AG09309 (cell line): ENCODE measurements at regions not wholly inside any gene's neighbourhood (a gene's known extent, or its start where the extent isn't known, plus 50 kb on each side); places are given as distances from the start of the nearest gene placed in this dataset.

ENCODE experiments used
- DNase-seq: peaks from one replicate; pipeline ENCODE4 v3.0.0-alpha.2; 2010; ENCODE audit warnings: low read depth
- H3K4me3 ChIP-seq: 2 replicates; pipeline ENCODE4 v1.5.1; 2011; ENCODE audit warnings: mild to moderate bottlenecking, low read depth, low read length, moderate library complexity; ENCODE audit not compliant: control insufficient read depth
- TF ChIP-seq, protein P1 (sequence below): IDR thresholded peaks from 2 replicates; pipeline ENCODE4 v1.5.1; 2011; ENCODE audit warnings: mild to moderate bottlenecking, low read depth, low read length, inconsistent platforms; ENCODE audit not compliant: insufficient read depth, control insufficient read depth; ENCODE audit errors: missing control alignments

DNA sequence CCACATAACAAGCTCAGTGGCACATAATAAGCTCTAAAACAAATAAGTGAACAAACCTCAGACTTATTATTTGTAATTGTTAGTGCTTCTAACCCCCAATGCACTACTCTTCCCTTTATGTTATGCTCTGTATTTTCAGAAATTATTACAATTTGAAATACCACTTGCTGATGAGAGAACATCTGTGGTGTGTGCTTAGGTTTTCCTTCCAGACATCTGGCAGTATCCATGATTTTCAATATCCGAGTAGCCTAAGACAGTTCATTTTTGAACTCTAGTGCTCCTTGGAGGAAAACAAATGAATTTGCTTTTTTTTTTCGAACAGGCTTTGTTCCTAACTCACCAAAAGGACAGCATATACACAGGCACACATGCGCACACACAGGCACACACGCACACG lies 278.7 kb upstream of the CLNK start:
- no peak overlapping the region for H3K4me3 ChIP-seq
- DNase-seq = no peak
- TF ChIP-seq, protein P1, sequence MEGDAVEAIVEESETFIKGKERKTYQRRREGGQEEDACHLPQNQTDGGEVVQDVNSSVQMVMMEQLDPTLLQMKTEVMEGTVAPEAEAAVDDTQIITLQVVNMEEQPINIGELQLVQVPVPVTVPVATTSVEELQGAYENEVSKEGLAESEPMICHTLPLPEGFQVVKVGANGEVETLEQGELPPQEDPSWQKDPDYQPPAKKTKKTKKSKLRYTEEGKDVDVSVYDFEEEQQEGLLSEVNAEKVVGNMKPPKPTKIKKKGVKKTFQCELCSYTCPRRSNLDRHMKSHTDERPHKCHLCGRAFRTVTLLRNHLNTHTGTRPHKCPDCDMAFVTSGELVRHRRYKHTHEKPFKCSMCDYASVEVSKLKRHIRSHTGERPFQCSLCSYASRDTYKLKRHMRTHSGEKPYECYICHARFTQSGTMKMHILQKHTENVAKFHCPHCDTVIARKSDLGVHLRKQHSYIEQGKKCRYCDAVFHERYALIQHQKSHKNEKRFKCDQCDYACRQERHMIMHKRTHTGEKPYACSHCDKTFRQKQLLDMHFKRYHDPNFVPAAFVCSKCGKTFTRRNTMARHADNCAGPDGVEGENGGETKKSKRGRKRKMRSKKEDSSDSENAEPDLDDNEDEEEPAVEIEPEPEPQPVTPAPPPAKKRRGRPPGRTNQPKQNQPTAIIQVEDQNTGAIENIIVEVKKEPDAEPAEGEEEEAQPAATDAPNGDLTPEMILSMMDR = no peak

DNA sequence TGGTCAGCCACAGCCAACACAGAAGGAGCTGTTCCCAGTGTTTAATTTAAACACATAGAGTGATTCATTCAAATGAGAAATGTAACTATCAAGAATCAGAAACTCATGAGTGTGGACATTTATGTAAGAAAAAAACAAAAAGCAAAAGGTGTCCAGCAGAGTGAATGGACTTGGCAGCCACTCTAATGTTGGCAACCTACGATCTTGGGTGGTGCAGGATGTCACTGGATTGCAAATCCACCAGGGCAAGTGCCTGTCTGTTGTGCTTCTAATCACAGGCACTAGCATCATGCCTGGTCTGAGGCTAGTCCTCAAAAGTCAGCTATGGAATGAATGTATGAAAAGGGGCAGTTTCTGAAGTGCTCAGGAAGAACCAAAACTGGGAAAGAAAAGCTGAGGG lies 277.7 kb upstream of the CLNK start:
- DNase-seq = no peak
- no peak overlapping the region for H3K4me3 ChIP-seq
- TF ChIP-seq, protein P1 = no peak

DNA sequence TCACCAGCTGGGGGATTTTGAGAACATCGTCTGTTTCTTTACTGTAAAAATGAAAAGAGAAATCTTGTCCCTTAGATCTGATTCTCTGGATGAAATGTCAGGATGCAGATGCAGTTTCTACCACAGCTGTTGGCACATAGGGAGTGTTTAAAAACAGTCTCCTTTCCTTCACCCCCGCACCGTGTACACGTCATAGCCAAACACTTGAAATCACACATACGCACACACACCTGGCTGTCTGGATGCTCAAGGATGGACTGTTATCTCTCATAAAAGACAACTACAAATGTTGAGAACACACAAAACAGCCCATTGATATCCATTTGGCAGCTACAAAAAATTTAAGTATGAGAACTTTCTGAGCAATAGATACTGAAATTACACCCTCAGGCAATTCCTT lies 275.8 kb upstream of the CLNK start:
- H3K4me3 ChIP-seq = no peak overlapping the region
- TF ChIP-seq, protein P1 = no peak
- DNase-seq = no peak

DNA sequence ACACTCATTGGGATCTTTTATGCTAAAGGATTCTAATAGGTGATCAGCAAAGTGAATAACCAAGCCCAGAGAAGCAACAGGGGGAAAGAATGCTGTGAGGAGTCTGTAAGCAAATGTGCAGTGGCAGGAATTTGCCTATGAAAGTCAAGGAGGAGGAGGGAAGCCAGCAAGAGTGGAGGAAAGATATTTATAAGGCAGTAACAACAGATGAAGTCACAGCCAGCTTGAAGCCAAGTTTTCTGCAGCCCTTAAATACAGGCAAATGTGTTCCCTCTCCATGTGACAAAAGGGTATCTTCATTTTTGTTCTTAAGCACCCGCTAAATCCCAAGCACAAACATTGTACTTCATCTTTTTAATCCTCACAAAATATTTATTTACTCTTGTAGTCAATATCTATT lies 275.0 kb upstream of the CLNK start:
- DNase-seq = no peak
- TF ChIP-seq, protein P1 = no peak

DNA sequence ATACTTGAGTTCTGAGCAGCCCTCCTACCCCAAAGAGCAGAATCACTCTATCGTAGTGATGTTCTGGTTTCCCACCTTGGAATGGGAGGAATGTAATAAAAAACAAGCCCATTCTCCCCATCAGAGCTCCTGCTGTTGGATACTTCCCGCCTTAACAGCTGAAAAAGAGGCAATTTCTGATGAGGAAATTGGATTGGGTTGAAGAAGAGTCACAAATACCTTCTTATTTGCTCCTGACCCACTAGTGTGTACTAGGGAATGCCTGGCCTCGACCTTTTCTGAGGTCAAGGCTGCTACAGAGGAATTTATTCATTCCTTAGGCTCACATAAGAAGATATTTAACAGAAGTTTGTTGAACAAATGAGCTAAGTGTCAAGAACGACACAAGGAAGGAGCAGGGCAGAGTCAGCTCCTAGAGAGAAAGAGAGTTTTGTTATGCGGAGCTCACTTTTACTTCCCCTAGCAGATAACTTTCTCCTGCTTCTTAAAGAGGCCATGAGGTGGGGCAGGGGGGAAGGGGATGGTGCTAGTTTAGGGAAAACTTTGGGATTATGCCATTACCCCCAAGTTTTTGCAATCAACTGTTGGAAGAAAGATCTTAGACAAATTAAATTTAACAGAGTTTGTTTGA lies 273.8 kb upstream of the CLNK start:
- DNase-seq = no peak
- TF ChIP-seq, protein P1 = no peak
- no peak overlapping the region for H3K4me3 ChIP-seq

More for the DNA sequence above, 275.0 kb upstream of the CLNK start:
- no peak overlapping the region for H3K4me3 ChIP-seq

DNA sequence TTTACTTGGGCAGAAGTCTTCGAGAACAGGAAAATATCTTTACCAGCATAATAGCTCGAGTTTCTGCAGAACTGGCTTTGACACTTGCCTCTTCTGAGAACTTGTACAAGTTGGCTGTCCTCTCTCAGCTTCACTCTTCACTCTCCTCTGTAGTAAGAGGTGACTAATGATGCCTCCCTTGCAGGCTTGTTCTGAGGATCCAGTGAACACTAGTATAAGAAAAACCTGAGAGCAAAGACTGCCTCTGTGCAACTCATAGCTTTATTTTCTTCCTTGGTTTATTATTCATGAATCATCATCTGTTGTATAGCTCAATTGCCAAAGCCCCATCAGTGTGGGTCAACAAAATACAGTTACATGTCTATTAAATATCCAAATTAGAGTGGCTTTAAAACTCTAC lies 266.7 kb upstream of the CLNK start:
- DNase-seq = no peak
- no peak overlapping the region for H3K4me3 ChIP-seq

More for the DNA sequence above, 266.7 kb upstream of the CLNK start:
- TF ChIP-seq, protein P1 = no peak
